ENCODE measurements at regions not wholly inside any gene's neighbourhood (a gene's known extent, or its start where the extent isn't known, plus 50 kb on each side); places are given as distances from the start of the nearest gene placed in this dataset.
"Not testable (repeated sequence)": the region's sequence is repeated elsewhere in the genome, so short reads cannot be mapped to it uniquely, and the experiment has no call there.

DNA sequence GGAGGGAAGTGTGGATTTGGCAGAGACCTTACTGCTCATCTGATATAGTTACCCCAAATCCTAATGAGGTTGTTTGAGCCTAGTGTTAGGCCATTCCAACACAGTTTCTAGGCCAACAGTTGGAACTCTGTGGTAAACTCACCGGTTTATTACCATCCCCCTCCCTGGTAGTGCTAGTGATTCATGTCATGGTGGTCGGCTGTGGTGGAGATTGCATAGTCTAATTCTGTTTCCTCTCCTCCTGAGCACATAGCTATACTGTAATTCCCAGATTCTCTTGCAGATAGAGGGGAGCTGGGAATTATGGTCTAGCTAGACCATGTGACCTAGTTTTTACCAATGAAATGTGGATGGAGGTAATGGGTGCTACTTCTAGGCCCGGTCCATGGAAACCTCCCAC is 123.7 kb upstream of the KIF26B start:
- Mint-ChIP-seq H3K36me3 (ENCODE audit: low read depth) (no peaks in the 10 kb centered on the region), H3K27me3 (peaks cover 2% of the 10 kb centered on the region), H3K4me1 (peaks cover 3% of the 10 kb centered on the region), H3K27ac (no peak overlapping the region), H3K9me3 (no peaks in the 10 kb centered on the region), H3K4me3 (no peak overlapping the region)
- DNase-seq, result no peak
- intact Hi-C loops (cut with micrococcal nuclease), result no loop called here

DNA sequence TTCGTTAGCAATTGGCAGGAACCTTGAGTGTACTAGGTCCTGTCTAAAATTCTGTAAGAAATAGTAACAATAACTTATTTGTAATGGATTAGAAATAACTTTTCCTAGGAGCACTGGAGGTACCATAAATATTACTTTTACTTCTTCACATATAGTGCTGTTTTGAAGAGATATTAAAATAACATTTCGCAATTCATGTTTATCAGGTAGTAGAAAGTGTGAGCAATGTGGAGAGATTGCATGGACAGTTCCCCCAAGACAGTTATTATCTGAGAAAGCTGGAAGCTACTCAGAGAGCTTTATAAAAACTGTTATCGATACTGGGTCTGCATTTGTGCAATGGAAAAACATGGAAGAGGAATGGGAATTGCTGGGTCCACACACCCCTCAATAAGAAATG is 128.5 kb upstream of the KIF26B start:
- Mint-ChIP-seq H3K27me3 (peaks cover 4% of the 10 kb centered on the region), H3K27ac (no peak overlapping the region), H3K4me3 (no peak overlapping the region), H3K36me3 (ENCODE audit: low read depth) (no peaks in the 10 kb centered on the region), H3K4me1 (peaks cover 3% of the 10 kb centered on the region), H3K9me3 (no peaks in the 10 kb centered on the region)
- intact Hi-C loops (cut with micrococcal nuclease), result no loop called here
- no peak for DNase-seq

DNA sequence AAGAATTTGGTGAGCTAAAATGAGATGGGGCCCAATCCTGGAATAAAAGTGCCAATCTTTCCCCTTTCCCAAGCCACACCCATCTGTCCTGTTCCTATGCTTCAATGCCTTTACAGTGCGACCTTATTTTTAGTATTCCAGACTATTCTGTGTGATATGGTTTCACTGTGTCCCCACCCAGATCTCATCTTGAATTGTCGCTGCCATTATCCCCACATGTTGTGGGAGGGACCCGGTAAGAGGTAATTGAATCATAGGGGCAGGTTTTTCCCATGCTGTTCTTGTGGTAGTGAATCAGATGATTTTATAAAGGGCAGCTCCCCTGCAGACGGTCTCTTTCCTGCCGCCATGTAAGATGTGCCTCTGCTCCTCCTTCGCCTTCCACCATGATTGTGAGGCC is 129.3 kb upstream of the KIF26B start:
- DNase-seq, result no peak
- no peaks in the 10 kb centered on the region for H3K36me3 Mint-ChIP-seq (ENCODE audit: low read depth)
- intact Hi-C loops (cut with micrococcal nuclease), result no loop called here
- H3K9me3 Mint-ChIP-seq, result no peaks in the 10 kb centered on the region
- no peak overlapping the region for H3K4me3 Mint-ChIP-seq
- H3K27ac Mint-ChIP-seq, result no peak overlapping the region
- H3K27me3 Mint-ChIP-seq, result peaks cover 4% of the 10 kb centered on the region
- peaks cover 3% of the 10 kb centered on the region for H3K4me1 Mint-ChIP-seq

DNA sequence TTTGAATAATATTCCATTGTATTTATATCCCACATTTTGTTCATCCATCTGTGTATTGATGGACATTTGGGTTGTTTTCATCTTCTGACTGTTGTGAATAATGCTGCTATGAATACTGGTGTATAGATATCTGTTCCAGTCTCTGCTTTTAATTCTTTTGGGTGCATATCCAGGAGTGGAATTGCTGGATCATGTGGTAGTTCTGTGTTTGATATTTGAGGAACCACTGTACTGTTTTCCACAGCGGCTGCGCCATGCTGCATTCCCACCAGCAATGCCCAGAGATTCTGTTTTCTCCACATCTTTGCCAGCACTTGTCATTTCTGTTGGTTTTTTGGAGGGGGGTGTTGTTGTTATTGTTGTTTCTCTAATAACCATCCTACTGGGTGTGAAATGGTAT is 131.6 kb upstream of the KIF26B start:
- Mint-ChIP-seq H3K9me3 (no peaks in the 10 kb centered on the region), H3K36me3 (ENCODE audit: low read depth) (no peaks in the 10 kb centered on the region), H3K4me1 (peaks cover 4% of the 10 kb centered on the region), H3K4me3 (no peak overlapping the region), H3K27ac (no peak overlapping the region), H3K27me3 (peaks cover 4% of the 10 kb centered on the region)
- DNase-seq, result no peak
- intact Hi-C loops (cut with micrococcal nuclease), result no loop called here

DNA sequence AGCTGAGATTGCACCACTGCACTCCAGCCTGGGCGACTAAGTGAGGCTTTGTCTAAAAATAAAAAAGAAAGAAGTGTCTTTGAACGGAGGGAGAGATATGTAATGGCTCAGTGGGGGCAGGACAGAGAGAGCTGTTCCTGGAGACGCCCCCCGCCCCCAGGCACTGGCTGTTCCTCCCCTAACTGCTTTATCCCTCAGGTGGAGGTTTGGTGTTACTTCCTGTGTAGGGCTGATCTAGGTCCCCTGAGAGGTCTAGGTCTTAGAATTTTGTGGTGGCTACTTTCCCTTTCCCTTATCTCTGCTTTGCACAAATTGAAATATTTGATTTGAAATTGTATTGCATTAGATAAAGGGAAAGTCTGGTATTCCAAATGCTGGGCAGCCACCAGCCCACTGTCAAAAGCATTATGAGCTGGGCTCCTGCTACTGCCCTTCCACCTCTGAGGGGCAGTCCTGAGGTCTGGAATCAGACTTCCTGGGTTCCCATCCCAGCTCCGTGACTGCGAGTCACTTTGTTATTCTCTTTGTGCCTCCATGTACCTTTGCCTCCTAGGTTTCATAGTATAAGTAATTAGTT is 134.8 kb upstream of the KIF26B start:
- DNase-seq, result no peak
- intact Hi-C loops (cut with micrococcal nuclease), result no loop called here
- no peak overlapping the region for H3K4me3 Mint-ChIP-seq
- no peaks in the 10 kb centered on the region for H3K9me3 Mint-ChIP-seq
- H3K27ac Mint-ChIP-seq, result no peak overlapping the region
- peaks cover 2% of the 10 kb centered on the region for H3K27me3 Mint-ChIP-seq
- peaks cover 4% of the 10 kb centered on the region for H3K4me1 Mint-ChIP-seq
- H3K36me3 Mint-ChIP-seq (ENCODE audit: low read depth), result no peaks in the 10 kb centered on the region

DNA sequence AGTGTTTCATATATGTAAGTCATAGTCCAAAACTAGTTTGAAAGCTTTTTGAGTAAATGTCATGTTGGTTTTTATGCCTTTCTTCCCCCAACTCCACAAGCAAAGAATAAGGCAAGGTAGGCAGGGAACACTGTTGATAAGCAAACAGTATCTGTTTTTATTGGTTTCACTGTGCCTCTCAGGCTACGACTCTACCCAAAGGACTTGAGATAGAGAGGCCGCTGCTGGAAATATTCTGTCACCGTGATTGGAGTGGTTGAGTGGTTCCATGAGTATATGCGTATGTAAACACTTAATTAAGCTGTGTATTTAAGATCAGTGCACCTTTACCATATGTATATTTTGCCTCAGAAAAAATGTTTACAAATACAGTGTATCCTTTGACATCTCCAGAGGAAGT is 138.1 kb upstream of the KIF26B start:
- Mint-ChIP-seq H3K27me3 (peaks cover 2% of the 10 kb centered on the region), H3K4me1 (peaks cover 4% of the 10 kb centered on the region), H3K9me3 (no peaks in the 10 kb centered on the region), H3K27ac (no peak overlapping the region), H3K4me3 (no peak overlapping the region), H3K36me3 (ENCODE audit: low read depth) (no peaks in the 10 kb centered on the region)
- DNase-seq, result no peak
- intact Hi-C loops (cut with micrococcal nuclease), result no loop called here

DNA sequence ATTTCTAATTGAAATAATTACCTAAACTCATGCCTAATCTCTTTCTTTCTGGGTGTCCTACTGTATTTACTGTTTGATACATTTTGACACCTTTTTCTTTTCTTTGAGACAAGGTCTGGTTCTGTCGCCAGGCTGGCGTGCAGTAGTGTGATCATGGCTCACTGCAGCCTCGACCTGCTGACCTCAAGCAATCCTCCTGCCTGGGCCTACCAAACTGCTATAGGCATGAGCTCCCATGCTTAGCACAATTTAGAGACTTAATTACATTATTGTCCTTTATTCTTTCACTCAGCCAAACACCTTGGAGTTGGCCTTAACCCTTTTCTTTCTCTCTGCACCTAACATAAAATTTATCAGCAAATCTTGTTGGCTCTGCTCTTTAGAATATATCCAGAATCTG is 139.8 kb upstream of the KIF26B start:
- Mint-ChIP-seq H3K36me3 (ENCODE audit: low read depth) (no peaks in the 10 kb centered on the region), H3K27ac (no peak overlapping the region), H3K27me3 (peaks cover 2% of the 10 kb centered on the region), H3K4me1 (peaks cover 4% of the 10 kb centered on the region), H3K4me3 (no peak overlapping the region), H3K9me3 (no peaks in the 10 kb centered on the region)
- intact Hi-C loops (cut with micrococcal nuclease), result no loop called here
- DNase-seq, result peak; percentile 23

DNA sequence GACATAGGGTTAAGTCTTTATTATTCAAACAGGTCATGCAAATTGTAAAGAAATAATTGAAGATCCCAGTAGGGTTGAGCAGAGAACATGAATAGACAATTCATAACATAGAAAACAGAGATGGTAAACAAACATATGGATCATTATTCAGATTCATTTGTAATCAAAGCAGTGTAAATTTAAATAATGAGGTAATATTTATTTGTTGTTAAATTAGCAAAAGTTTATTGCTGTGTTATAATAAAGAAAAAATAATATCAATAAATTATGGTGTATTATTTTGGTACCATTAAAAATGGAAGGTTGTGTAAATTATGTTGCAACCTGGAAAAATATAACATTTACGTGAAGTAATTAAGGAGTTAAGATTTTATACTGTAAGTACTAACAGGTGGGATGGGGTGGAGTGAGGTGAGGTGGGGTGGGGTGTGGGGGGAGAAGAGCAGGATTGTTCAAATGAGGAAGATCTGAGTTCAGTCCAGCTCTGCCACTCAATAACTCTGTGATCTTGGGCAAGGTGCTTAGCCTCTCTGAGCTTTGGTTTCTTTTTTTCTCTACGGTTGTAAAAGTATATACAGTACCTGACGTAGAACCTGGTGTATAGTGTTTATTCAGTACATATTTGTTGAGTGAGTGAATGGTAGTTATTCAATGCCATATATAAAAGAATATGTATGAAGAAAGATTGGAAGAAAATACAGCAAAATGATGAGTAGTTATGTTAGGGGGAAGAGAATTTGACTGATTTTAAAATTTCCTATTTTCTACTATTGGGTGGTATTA is 140.3 kb upstream of the KIF26B start:
- Mint-ChIP-seq H3K9me3 (no peaks in the 10 kb centered on the region), H3K36me3 (ENCODE audit: low read depth) (no peaks in the 10 kb centered on the region), H3K27ac (no peak overlapping the region), H3K4me3 (no peak overlapping the region), H3K4me1 (peaks cover 4% of the 10 kb centered on the region), H3K27me3 (peaks cover 2% of the 10 kb centered on the region)
- peak; percentile 27 for DNase-seq
- intact Hi-C loops (cut with micrococcal nuclease), result no loop called here

DNA sequence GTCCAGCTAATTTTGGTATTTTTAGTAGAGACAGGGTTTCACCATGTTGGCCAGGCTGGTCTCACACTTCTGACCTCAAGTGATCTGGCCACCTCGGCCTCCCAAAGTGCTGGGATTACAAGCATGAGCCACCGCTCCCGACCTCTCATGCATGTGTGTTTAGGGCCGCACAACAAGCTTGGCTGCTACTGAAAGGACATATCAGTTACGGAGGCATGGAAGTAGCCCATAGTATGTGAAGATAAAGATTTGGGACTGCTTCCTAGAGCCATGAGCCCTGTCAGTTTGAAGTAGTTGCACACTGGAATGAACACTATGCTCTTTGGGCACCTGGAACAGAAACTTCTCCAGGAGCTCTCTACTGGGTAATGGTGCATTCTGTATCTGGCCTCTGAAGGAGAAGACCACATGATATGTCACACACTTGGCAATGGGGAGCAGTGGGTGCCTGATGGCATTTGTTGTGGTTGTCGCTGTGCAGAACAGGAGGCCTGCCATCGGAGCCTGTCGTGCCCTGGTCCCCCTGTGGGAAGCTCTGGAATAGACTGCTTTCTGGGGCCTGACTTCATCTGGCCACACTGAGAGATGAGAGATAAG is 144.7 kb upstream of the KIF26B start:
- Mint-ChIP-seq H3K9me3 (no peaks in the 10 kb centered on the region), H3K27me3 (peaks cover 2% of the 10 kb centered on the region), H3K4me1 (no peaks in the 10 kb centered on the region), H3K36me3 (ENCODE audit: low read depth) (no peaks in the 10 kb centered on the region), H3K27ac (no peak overlapping the region), H3K4me3 (no peak overlapping the region)
- intact Hi-C loops (cut with micrococcal nuclease), result no loop called here
- DNase-seq, result no peak

DNA sequence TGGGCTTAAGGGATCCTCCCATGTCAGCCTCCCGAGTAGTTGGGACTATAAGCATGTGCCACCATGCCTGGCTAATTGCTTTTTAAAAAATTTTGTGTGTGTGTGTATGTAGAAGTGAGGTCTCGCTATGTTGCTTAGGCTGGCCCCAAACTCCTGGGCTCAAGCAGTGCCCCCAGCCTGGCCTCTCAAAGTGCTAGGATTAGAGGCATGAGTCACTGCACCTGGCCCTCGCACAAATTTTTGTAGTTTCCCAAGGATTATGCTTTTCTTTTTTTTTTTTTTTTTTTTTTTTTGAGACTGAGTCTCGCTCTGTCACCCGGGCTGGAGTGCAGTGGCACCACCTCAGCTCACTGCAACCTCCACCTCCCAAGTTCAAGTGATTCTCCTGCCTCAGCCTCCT is 144.4 kb upstream of the HNRNPU start:
- no peak for DNase-seq
- Mint-ChIP-seq H3K36me3 (ENCODE audit: low read depth) (no peaks in the 10 kb centered on the region), H3K4me1 (no peaks in the 10 kb centered on the region), H3K4me3 (no peak overlapping the region), H3K27ac (no peak overlapping the region), H3K27me3 (no peaks in the 10 kb centered on the region), H3K9me3 (no peaks in the 10 kb centered on the region)
- intact Hi-C loops (cut with micrococcal nuclease), result no loop called here

DNA sequence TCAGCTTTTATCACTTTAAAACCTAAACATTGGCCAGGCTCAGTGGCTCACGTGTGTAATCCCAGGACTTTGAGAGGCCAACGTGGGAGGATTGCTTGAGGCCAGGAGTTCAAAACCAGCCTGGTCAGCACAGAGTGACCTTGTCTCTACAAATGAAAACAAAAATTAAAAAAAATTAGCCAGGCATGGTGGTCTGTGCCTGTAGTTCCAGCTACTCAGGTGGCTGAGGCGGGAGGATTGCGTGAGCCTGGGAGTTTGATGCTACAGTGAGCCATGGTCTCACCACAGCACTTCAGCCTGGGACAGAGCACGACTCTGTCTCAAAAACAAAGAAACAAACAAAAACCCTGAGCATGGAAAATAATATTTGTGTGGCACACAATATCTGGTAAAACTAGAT is 143.5 kb upstream of the HNRNPU start:
- Mint-ChIP-seq H3K4me1 (no peaks in the 10 kb centered on the region), H3K4me3 (no peak overlapping the region), H3K9me3 (no peaks in the 10 kb centered on the region), H3K36me3 (ENCODE audit: low read depth) (no peaks in the 10 kb centered on the region), H3K27me3 (no peaks in the 10 kb centered on the region), H3K27ac (no peak overlapping the region)
- intact Hi-C loops (cut with micrococcal nuclease), result no loop called here
- DNase-seq, result no peak

DNA sequence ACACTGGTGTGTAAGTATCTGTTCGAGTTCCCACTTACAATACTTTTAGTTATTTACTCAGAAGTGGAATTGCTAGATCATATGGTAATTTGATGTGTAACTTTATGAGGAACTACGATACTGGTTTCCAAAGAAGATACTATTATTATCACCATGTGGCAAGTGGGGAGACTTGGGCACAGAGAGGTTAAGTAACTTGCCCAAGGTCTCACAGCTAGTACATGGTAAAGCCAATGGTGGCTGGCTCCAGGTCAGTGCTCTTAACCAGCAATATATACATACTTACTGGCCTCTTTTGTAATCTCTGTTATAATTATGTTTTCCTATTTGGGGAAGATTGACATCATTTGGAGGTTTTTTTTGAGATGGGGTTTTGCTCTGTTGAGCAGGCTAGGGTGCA is 138.9 kb upstream of the HNRNPU start:
- no peak overlapping the region for H3K27ac Mint-ChIP-seq
- no peaks in the 10 kb centered on the region for H3K36me3 Mint-ChIP-seq (ENCODE audit: low read depth)
- intact Hi-C loops (cut with micrococcal nuclease), result no loop called here
- no peaks in the 10 kb centered on the region for H3K9me3 Mint-ChIP-seq
- no peaks in the 10 kb centered on the region for H3K27me3 Mint-ChIP-seq
- no peak for DNase-seq
- no peaks in the 10 kb centered on the region for H3K4me1 Mint-ChIP-seq
- H3K4me3 Mint-ChIP-seq, result no peak overlapping the region

DNA sequence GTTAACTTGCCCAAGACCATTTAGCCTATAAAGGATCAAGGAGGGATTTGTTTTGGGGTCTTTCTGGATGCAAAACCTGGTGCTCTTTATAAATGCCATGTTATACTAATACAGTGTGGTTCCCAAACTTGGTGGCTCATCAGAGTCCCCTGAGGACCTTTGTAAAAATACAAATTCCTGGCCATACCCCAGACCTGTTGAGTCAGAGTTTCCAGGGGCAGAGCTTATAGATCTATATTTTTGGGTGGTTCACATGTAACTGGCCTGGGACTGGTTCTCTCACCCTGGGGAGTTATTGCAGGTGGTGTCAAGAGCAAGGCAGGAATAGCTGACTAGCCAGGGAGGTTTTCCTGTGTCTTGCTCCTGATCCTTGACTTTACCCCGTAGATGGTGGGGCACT is 136.9 kb upstream of the HNRNPU start:
- Mint-ChIP-seq H3K27me3 (no peaks in the 10 kb centered on the region), H3K27ac (no peak overlapping the region), H3K9me3 (no peaks in the 10 kb centered on the region), H3K36me3 (ENCODE audit: low read depth) (no peaks in the 10 kb centered on the region), H3K4me3 (no peak overlapping the region), H3K4me1 (no peaks in the 10 kb centered on the region)
- intact Hi-C loops (cut with micrococcal nuclease), result no loop called here
- DNase-seq, result no peak

DNA sequence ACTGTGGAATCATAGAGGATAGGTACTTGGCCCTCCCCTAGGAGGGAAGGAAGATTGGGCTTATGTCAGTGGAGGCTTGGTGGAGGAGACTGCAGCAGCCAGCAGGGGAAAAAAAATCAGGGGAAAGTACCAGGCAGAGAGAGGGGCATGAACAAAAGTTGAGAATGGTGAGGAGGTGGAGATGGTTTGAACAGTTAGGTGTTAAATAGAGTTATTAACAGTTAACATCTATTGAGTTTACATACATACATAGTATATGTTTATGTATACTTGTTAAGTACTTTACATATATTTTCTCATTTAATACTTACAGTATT is 136.5 kb upstream of the HNRNPU start:
- no peaks in the 10 kb centered on the region for H3K4me1 Mint-ChIP-seq
- intact Hi-C loops (cut with micrococcal nuclease), result no loop called here
- H3K9me3 Mint-ChIP-seq, result no peaks in the 10 kb centered on the region
- no peak for DNase-seq
- H3K27ac Mint-ChIP-seq, result no peak overlapping the region
- no peaks in the 10 kb centered on the region for H3K36me3 Mint-ChIP-seq (ENCODE audit: low read depth)
- no peak overlapping the region for H3K4me3 Mint-ChIP-seq
- H3K27me3 Mint-ChIP-seq, result no peaks in the 10 kb centered on the region

DNA sequence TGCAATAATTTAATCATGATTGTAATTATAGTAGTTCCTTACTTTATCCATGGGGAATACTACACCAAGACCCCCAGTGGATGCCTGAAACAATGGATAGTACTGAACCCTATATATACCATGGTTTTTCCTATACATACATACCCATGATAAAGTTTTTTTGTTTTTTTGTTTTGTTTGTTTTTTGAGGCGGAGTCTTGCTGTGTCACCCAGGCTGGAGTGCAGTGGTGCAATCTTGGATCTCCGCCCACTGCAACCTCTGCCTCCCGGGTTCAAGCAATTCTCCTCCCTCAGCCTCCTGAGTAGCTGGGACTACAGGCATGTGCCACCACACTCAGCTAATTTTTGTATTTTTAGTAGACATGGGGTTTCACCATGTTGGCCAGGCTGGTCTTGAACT is 135.3 kb upstream of the HNRNPU start:
- H3K27ac Mint-ChIP-seq; H3K9me3 Mint-ChIP-seq; H3K27me3 Mint-ChIP-seq; H3K36me3 Mint-ChIP-seq (ENCODE audit: low read depth); H3K4me3 Mint-ChIP-seq; DNase-seq; intact Hi-C loops (cut with micrococcal nuclease); H3K4me1 Mint-ChIP-seq: not testable (repeated sequence)
